K562 (cell line): ENCODE measurements at regions not wholly inside any gene's neighbourhood (a gene's known extent, or its start where the extent isn't known, plus 50 kb on each side); places are given as distances from the start of the nearest gene placed in this dataset.

Experiments
- BMI1 ChIP-seq: fragments of 150-350 bp; IDR thresholded peaks from 2 replicates; pipeline ENCODE4 v1.6.1; 2014; ENCODE audit warnings: low read length
- HOMEZ ChIP-seq: fragments of 250-450 bp; sonication (Bioruptor Pico); IDR thresholded peaks from 2 replicates; pipeline ENCODE4 v1.4.0; 2020; ENCODE audit warnings: mild to moderate bottlenecking, moderate library complexity
- SRF ChIP-seq, 2 experiments: fragments of 250-450, 450-650 bp in 1 of 2; sonication (Bioruptor Pico) in 1 of 2; sonication (generic) in 1 of 2; formaldehyde crosslinking; IDR thresholded peaks; 2 replicates each; pipeline versions ENCODE4 v1.5.0 to v1.5.1; 2020 to 2022; ENCODE audit warnings: mild to moderate bottlenecking in 1 of 2, missing genetic modification reagents in 1 of 2
- ZNF75A ChIP-seq: fragments of 450-650 bp; formaldehyde crosslinking; IDR thresholded peaks from 2 replicates; pipeline ENCODE4 v1.4.0; 2020; ENCODE audit warnings: mild to moderate bottlenecking

GRCh38 chr13:70339738-70340137 lies 231.5 kb upstream of the KLHL1 start:
- no peak for TF ChIP-seq BMI1
- TF ChIP-seq ZNF75A (CRISPR knock-in tag) = no peak
- no peak for TF ChIP-seq HOMEZ
- no peak for TF ChIP-seq SRF (CRISPR knock-in tag; IDR thresholded peaks at IDR 0.05)
